Astrocyte (in vitro differentiated cells and primary cell): ENCODE measurements at regions not wholly inside any gene's neighbourhood (a gene's known extent, or its start where the extent isn't known, plus 50 kb on each side); places are given as distances from the start of the nearest gene placed in this dataset.

Experiments used
- EZH2 ChIP-seq: IDR thresholded peaks from 2 replicates; pipeline ENCODE4 v1.6.1; 2012; ENCODE audit warnings: mild to moderate bottlenecking, low read length, inconsistent platforms; ENCODE audit not compliant: insufficient read depth
- TF ChIP-seq, protein P1 (sequence below): IDR thresholded peaks from 2 replicates; pipeline ENCODE4 v1.5.1; 2011; ENCODE audit warnings: low read depth, mild to moderate bottlenecking, inconsistent platforms, low read length, moderate library complexity; ENCODE audit not compliant: insufficient read depth

DNA sequence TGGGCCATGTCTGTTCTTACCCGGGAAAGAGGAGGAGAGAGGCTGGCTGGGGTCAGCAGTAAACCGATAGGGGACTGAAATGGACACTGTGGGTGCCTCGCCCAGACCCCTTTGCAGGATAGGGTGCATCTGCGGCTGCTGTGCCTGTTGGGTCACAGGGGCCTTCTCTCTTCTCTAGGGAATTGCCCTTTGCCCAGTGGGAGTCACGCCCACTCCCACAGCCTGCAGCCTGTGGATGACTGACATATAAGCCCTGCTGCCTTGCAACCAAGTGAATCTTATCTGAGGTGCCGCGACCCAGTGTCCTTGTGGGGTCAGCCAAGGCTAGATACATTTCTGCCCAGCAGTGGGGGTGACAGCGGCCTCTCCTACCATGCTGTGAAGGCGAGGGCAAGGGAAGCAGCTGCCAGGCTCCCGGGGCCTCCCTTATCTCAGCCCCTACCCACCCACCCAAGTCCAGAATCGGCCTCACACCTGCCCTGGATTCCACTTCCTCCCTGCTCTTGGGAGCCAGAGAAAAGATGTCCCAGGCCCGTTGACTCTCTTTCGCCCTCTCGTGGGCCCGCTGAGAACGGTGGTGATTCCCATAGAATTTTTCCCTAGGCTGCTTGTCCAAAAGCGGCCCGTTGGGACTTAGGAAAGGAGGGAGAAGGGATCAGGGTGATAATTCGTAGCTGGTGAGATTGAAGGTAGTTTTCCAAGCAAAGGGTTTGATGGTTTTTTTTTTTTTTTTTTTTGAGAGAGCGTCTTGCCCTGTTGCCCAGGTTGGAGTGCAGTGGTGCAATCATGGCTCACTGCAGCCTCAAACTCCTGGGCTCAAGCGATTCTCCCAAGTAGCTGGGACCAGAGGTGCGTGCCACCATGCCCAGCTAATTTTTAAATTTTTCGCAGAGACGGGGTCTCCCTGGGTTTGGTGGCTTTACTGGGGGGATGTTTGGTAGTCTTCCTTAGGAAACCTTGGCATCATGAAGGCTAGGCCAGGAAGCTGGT, 56.8 kb upstream of the SMOX start:
- TF ChIP-seq, protein P1, sequence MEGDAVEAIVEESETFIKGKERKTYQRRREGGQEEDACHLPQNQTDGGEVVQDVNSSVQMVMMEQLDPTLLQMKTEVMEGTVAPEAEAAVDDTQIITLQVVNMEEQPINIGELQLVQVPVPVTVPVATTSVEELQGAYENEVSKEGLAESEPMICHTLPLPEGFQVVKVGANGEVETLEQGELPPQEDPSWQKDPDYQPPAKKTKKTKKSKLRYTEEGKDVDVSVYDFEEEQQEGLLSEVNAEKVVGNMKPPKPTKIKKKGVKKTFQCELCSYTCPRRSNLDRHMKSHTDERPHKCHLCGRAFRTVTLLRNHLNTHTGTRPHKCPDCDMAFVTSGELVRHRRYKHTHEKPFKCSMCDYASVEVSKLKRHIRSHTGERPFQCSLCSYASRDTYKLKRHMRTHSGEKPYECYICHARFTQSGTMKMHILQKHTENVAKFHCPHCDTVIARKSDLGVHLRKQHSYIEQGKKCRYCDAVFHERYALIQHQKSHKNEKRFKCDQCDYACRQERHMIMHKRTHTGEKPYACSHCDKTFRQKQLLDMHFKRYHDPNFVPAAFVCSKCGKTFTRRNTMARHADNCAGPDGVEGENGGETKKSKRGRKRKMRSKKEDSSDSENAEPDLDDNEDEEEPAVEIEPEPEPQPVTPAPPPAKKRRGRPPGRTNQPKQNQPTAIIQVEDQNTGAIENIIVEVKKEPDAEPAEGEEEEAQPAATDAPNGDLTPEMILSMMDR, result peak; percentile 60
- no peak for TF ChIP-seq EZH2
